ENCODE measurements at regions not wholly inside any gene's neighbourhood (a gene's known extent, or its start where the extent isn't known, plus 50 kb on each side); places are given as distances from the start of the nearest gene placed in this dataset.

DNA sequence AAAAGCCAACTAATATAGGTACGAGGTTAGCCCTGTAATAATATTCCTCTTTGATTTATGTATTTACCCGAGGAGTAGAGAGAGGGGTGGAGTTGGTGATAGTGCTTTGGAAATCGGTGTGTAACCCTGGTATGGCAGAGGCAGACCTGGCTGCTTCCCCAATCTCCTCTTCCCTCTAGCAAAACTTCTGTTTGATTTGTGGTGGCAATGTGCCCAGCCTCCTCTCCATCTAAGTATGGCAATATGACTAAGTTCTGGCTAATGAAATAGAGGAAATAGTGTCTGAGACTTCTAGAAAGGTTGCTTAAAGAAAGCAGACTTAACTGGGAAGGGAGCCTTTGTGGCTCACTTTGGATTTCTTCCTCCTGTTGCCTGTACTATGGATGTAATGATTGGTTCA lies 491.1 kb downstream of the ENC1 start:
- no peak for ATAC-seq
- Histone ChIP-seq H3K27ac (no peak overlapping the region), H3K4me1 (peaks cover 0 to 4% (median 0%) of the 10 kb centered on the region in 12 donors), H3K9me3 (no peaks in the 10 kb centered on the region), H3K4me3 (no peak overlapping the region), H3K27me3 (no peaks in the 10 kb centered on the region), H3K36me3 (no peaks in the 10 kb centered on the region)
- DNase-seq: no peak
- WGBS, 4 donors: 76 to 83% (median 80%) methylated on average over 3 of the region's 3 CpGs
- intact Hi-C loops (cut with DNase I): no loop called here
- TF ChIP-seq, protein P1, sequence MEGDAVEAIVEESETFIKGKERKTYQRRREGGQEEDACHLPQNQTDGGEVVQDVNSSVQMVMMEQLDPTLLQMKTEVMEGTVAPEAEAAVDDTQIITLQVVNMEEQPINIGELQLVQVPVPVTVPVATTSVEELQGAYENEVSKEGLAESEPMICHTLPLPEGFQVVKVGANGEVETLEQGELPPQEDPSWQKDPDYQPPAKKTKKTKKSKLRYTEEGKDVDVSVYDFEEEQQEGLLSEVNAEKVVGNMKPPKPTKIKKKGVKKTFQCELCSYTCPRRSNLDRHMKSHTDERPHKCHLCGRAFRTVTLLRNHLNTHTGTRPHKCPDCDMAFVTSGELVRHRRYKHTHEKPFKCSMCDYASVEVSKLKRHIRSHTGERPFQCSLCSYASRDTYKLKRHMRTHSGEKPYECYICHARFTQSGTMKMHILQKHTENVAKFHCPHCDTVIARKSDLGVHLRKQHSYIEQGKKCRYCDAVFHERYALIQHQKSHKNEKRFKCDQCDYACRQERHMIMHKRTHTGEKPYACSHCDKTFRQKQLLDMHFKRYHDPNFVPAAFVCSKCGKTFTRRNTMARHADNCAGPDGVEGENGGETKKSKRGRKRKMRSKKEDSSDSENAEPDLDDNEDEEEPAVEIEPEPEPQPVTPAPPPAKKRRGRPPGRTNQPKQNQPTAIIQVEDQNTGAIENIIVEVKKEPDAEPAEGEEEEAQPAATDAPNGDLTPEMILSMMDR (IDR thresholded peaks at IDR 0.05): no peak
- no peak for TF ChIP-seq POLR2A (IDR thresholded peaks at IDR 0.05)

DNA sequence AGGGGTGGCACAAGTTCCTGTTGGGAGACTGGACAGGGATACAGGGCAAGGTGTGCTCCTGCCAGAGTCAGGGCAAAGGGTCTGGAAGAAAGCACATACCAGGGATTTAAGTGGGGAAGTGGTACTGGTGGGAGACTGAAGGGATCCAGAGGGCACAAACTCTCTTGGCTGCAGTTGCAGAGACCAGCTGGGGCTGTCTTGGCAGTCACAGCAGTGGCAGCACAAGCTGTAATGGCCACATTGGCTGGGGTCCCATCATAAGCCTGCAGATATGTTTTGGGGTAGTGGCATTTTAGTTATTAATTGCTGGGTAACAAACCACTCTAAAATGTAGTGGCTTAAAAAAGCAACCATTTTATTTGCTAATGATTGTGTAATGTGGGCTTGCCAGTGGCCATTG lies 492.2 kb downstream of the ENC1 start:
- Histone ChIP-seq H3K4me3 (no peak overlapping the region), H3K36me3 (no peaks in the 10 kb centered on the region), H3K9me3 (no peaks in the 10 kb centered on the region), H3K27ac (no peak overlapping the region), H3K27me3 (no peaks in the 10 kb centered on the region), H3K4me1 (peaks cover 0 to 4% (median 0%) of the 10 kb centered on the region in 12 donors)
- no peak for DNase-seq
- intact Hi-C loops (cut with DNase I): no loop called here
- peak in 2 of 4 donors; percentile 47 to 55 for ATAC-seq
- no peak for TF ChIP-seq POLR2A (IDR thresholded peaks at IDR 0.05)
- TF ChIP-seq, protein P1 (IDR thresholded peaks at IDR 0.05): no peak

DNA sequence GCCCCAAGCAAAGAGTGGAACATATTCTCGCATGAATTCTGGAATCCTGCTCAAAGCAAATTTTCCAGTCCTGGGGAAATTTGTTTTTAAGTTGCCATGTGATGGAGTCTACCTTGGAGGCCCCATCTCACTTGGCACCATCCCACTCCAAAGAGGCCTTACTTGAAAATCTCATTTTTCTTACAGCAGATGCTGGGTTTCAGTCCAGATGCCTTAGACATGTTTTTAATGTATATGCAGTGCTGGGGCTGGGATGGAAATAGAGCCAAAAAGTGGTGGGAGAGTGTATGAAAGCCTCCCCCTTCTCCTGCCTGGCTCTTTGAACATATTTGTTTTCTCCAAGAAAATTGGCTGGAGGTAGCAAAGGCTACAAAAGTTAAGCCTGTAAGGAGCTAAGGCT lies 493.7 kb downstream of the ENC1 start:
- Histone ChIP-seq H3K27me3 (no peaks in the 10 kb centered on the region), H3K27ac (no peak overlapping the region), H3K36me3 (no peaks in the 10 kb centered on the region), H3K4me1 (peaks cover 0 to 7% (median 0%) of the 10 kb centered on the region in 12 donors), H3K4me3 (no peak overlapping the region), H3K9me3 (no peaks in the 10 kb centered on the region)
- TF ChIP-seq, protein P1 (IDR thresholded peaks at IDR 0.05): no peak
- no peak for TF ChIP-seq POLR2A (IDR thresholded peaks at IDR 0.05)
- WGBS, 4 donors: 80 to 100% (median 95%) methylated on average over 1 of the region's 1 CpG
- intact Hi-C loops (cut with DNase I): no loop called here
- DNase-seq (no peak), ATAC-seq (no peak)

- intact Hi-C loops (cut with DNase I): no loop called here
- Histone ChIP-seq H3K4me3 (no peak overlapping the region), H3K4me1 (peaks cover 0 to 7% (median 0%) of the 10 kb centered on the region in 12 donors), H3K27me3 (no peaks in the 10 kb centered on the region), H3K36me3 (no peaks in the 10 kb centered on the region), H3K9me3 (no peaks in the 10 kb centered on the region), H3K27ac (no peak overlapping the region)
- ATAC-seq (no peak), DNase-seq (no peak)
- no peak for TF ChIP-seq POLR2A (IDR thresholded peaks at IDR 0.05)
- TF ChIP-seq, protein P1 (IDR thresholded peaks at IDR 0.05): no peak
- WGBS, 4 donors: 89 to 95% (median 91%) methylated on average over 9 of the region's 9 CpGs
These were observed 494.6 kb downstream of the ENC1 start for GRCh38 chr5:74145951-74146350.
